T-helper 2 cell treated with Interferon-gamma antibody and Interleukin-4, amounts not matched to agents 5 μg/mL and 100 μg/mL, for 36 hours (primary cell): ENCODE measurements at regions not wholly inside any gene's neighbourhood (a gene's known extent, or its start where the extent isn't known, plus 50 kb on each side); places are given as distances from the start of the nearest gene placed in this dataset.
"Not testable (repeated sequence)": the region's sequence is repeated elsewhere in the genome, so short reads cannot be mapped to it uniquely, and the experiment has no call there.

Experiments used
- DNase-seq: peaks from one replicate; pipeline ENCODE4 v3.0.0; 2021; ENCODE audit warnings: low spot score
- H3K27ac Mint-ChIP-seq: one replicate; pipeline ENCODE4 v1.8.0; 2021; ENCODE audit warnings: mild to moderate bottlenecking, mixed read lengths
- H3K27me3 Mint-ChIP-seq: one replicate; pipeline ENCODE4 v1.8.0; 2021; ENCODE audit warnings: low read depth, mixed read lengths
- H3K36me3 Mint-ChIP-seq: one replicate; pipeline ENCODE4 v1.8.0; 2021; ENCODE audit warnings: low read depth, mixed read lengths
- H3K4me1 Mint-ChIP-seq: one replicate; pipeline ENCODE4 v1.8.0; 2021; ENCODE audit warnings: low read depth, mixed read lengths
- H3K4me3 Mint-ChIP-seq: one replicate; pipeline ENCODE4 v1.8.0; 2022; ENCODE audit warnings: mild to moderate bottlenecking, moderate library complexity, mixed read lengths
- H3K9me3 Mint-ChIP-seq: one replicate; pipeline ENCODE4 v1.8.0; 2021; ENCODE audit warnings: mixed read lengths

DNA sequence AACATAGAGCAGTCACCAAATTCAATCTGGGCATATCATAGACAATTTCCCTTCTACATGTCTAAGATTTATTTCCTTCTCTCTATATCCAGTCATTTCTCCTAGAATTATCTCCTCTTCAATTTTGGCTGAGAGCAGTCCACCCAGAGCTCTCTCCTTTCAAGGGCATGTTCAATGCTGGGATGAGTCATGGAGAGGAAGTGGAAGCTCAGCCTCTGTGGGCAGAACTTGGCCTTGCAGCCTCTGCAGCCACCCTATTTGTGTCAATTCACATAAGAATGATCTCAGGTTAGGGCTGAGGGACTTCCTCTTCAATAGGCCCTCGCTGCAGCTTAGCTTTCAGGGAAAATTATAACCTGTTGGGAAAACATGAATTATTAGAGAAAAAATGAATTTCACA lies 560.8 kb downstream of the POM121L12 start:
- Mint-ChIP-seq H3K27ac (no peak overlapping the region), H3K9me3 (peaks cover 63% of the 10 kb centered on the region), H3K36me3 (no peaks in the 10 kb centered on the region), H3K4me3 (no peak overlapping the region), H3K4me1 (no peaks in the 10 kb centered on the region), H3K27me3 (no peaks in the 10 kb centered on the region)
- DNase-seq: no peak

DNA sequence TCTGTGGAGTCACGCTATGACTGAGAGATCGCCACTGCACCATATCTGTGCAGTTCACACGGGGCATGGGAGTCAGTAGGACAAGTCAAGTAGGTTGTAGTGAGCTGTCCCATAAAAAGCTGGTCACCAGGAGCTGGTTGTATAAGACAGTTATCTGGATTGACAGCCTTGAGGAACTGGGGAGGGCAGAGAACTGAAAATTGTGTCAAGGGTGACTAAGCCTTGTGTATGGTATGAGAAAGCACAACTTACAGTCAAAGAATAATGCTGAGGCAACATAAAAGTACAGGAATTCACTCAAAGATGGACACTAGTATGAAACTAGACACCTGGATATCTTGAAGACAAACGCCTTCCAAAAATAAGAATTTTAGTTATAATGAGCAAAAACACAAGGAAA lies 564.9 kb downstream of the POM121L12 start:
- H3K36me3 Mint-ChIP-seq: no peaks in the 10 kb centered on the region
- no peak overlapping the region for H3K4me3 Mint-ChIP-seq
- peaks cover 47% of the 10 kb centered on the region for H3K9me3 Mint-ChIP-seq
- no peak for DNase-seq
- H3K27me3 Mint-ChIP-seq: no peaks in the 10 kb centered on the region
- no peaks in the 10 kb centered on the region for H3K4me1 Mint-ChIP-seq
- no peak overlapping the region for H3K27ac Mint-ChIP-seq

DNA sequence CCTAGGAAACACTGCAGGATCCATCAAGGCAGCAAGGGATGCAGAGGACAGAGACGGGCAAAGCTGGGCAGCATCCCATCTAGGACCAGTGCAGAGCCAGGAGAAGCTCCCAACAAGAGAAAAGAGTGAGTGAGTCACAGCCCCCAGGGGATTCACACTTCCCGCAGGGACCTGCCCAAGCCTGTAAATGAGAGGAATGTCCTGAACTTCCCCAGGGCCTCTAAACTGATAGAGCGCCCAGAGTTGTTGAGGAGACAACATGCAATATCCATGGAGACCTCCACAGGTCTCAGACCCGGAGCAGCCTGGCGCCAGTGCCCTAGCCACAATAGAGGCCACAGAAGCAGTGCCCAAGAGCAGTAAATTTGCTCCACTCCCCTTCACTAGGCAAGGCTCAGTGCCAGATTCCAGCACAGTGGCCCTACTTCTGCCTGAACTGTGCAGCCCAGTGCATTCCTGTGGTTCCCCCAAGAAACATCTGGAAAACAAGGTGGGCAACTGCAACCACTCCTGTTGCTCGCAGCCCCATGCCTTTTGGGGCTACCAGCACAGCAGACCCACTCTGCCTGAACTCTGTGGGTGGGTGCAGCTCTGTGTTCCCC lies 567.5 kb downstream of the POM121L12 start:
- Mint-ChIP-seq H3K4me3 (no peak overlapping the region), H3K27ac (no peak overlapping the region), H3K4me1 (no peaks in the 10 kb centered on the region), H3K36me3 (no peaks in the 10 kb centered on the region), H3K27me3 (no peaks in the 10 kb centered on the region), H3K9me3 (peaks cover 35% of the 10 kb centered on the region)
- no peak for DNase-seq

DNA sequence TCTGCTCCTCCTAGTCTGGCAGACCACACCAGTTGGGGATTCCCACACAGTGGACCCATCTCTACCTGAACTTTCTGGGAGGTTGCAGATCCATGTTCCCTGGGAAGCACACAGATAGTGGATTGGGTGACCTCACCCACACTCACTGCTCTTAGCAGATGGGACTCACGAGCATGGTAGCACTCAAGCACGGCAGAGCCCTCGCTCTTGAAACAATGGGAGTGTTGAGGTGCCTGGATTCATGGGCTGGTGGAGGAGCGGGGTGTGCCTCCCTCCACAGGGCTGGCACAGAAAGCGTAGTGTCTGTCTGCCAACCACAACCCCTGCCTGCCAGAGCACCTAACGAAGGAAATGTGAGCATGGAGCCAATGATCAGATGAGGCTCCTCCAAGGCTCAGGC lies 568.0 kb downstream of the POM121L12 start:
- DNase-seq: no peak

DNA sequence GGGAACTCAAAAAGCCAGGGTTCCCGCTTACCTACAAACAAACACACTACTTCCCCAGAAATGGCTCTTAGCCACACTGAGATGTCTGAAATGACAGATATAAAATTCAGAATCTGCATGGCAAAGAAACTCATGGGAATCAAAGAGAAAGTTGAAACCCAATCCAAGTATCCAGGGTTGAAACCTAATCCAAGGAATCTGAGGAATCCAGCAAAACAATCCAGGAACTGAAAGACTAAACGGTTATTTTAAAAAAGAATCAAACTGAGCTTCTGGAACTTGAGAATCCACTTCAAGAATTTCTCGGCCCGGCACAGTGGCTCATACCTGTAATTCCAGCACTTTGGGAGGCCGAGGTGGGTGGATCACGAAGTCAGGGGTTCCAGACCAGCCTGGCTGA lies 568.8 kb downstream of the POM121L12 start:
- H3K4me3 Mint-ChIP-seq: no peak overlapping the region
- no peak overlapping the region for H3K27ac Mint-ChIP-seq
- H3K27me3 Mint-ChIP-seq: no peaks in the 10 kb centered on the region
- H3K36me3 Mint-ChIP-seq: no peaks in the 10 kb centered on the region
- peaks cover 30% of the 10 kb centered on the region for H3K9me3 Mint-ChIP-seq
- no peak for DNase-seq
- H3K4me1 Mint-ChIP-seq: no peaks in the 10 kb centered on the region

More for the DNA sequence above, 568.0 kb downstream of the POM121L12 start:
- no peaks in the 10 kb centered on the region for H3K36me3 Mint-ChIP-seq
- H3K27ac Mint-ChIP-seq: no peak overlapping the region
- H3K9me3 Mint-ChIP-seq: peaks cover 30% of the 10 kb centered on the region
- H3K4me1 Mint-ChIP-seq: no peaks in the 10 kb centered on the region
- H3K27me3 Mint-ChIP-seq: no peaks in the 10 kb centered on the region
- H3K4me3 Mint-ChIP-seq: no peak overlapping the region

DNA sequence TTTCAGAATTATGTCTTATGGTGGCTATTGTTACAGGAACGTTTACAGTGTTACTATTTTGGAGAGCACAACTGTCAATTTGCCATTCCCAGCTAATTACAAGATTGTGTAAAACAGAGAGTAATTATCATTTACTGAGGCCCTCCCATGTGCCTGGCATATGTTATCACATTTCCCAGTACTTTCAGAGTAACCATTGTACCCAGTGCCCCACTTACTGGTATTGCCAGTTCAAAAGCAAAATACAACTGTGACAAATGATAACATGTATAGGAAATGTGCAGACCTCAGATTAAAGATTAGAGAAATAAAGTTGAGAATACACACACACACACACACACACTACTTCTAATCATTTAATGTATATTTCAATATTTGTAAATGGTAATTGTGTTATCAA lies 572.5 kb downstream of the POM121L12 start:
- Mint-ChIP-seq H3K36me3 (no peaks in the 10 kb centered on the region), H3K4me3 (no peak overlapping the region), H3K4me1 (no peaks in the 10 kb centered on the region), H3K9me3 (peaks cover 18% of the 10 kb centered on the region), H3K27me3 (no peaks in the 10 kb centered on the region), H3K27ac (no peak overlapping the region)
- no peak for DNase-seq

DNA sequence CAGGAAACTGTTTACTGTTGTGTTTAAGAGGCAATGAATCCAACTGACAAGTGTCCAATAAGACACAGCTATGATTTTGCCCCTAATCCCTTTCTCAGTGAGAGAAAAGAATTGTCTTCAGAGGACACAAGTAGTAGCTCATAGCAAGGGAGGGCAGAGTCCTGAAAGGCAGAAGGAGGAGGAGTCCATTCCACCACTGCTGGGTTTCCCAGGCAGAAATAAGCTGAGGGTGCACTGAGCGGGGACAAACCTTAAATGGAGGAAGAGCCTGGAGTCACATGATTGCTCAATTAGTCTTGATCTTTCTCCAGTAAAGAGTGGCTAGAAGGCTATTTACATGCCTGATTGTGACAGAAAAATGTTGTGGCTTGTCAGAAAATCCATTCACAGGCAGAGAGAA lies 573.8 kb downstream of the POM121L12 start:
- no peak overlapping the region for H3K27ac Mint-ChIP-seq
- H3K4me1 Mint-ChIP-seq: no peaks in the 10 kb centered on the region
- H3K27me3 Mint-ChIP-seq: no peaks in the 10 kb centered on the region
- H3K36me3 Mint-ChIP-seq: no peaks in the 10 kb centered on the region
- peaks cover 22% of the 10 kb centered on the region for H3K9me3 Mint-ChIP-seq
- DNase-seq: no peak
- H3K4me3 Mint-ChIP-seq: no peak overlapping the region

DNA sequence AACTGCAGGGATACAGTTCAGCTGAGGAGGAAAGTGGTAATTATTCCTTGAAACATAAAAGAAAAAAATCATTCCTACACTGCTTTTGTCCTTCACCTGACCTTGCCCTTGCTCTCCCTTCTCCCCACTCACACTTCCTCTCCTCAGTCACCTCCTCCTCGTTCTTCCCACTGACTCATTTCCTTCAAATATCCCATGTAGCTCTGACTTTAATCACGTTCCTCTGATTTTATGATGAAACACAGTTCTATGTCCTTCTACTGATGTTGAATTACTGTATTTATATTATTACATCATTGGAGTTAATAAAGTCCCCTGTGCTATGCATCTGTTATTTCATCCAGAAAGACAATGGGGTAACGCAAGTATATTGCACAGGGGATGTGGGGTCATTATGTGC lies 575.6 kb downstream of the POM121L12 start:
- no peak for DNase-seq

DNA sequence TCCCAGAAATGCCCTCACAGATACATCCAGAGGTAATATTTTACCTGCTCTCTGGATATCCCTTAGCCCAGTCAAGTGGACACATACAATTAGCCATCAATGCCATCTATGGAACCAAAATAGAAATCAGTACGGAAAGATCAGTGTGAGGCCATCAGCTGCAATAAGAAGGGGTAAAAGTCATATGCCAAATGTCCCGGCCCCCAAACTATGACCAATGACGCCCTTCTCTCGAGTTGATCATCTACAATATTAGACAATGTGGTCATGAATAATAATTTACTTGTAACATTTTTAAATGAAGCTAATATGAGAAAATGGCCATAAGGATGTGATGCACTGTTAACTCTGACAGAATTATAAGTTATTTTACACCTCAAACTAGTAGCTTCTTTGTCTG lies 588.9 kb downstream of the POM121L12 start:
- no peaks in the 10 kb centered on the region for H3K27me3 Mint-ChIP-seq
- no peaks in the 10 kb centered on the region for H3K36me3 Mint-ChIP-seq
- H3K4me3 Mint-ChIP-seq: no peak overlapping the region
- DNase-seq: no peak
- no peak overlapping the region for H3K27ac Mint-ChIP-seq
- no peaks in the 10 kb centered on the region for H3K4me1 Mint-ChIP-seq
- H3K9me3 Mint-ChIP-seq: peaks cover 58% of the 10 kb centered on the region

More for the DNA sequence above, 575.6 kb downstream of the POM121L12 start:
- Mint-ChIP-seq H3K4me1 (no peaks in the 10 kb centered on the region), H3K36me3 (no peaks in the 10 kb centered on the region), H3K4me3 (no peak overlapping the region), H3K27me3 (no peaks in the 10 kb centered on the region), H3K27ac (no peak overlapping the region), H3K9me3 (peaks cover 23% of the 10 kb centered on the region)

DNA sequence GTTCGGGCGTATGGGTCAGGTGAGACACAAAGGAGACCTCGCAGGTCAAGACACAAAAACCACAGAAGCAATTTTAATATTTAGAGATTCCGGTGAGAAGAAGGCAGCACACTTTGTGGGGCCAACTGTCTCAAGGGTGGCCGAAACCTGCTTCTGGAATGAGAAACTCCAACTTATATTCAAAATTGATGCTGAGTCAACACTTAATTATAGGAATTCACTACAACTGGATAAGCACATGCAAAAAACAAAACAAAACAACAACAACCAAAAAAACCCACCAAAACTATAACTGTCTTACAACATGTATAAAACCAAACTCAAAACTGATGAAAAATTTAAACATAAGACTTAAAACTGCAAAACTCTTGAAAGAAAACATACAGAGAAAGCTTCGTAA lies 593.3 kb downstream of the POM121L12 start:
- H3K4me1 Mint-ChIP-seq: no peaks in the 10 kb centered on the region
- H3K27ac Mint-ChIP-seq: no peak overlapping the region
- peaks cover 40% of the 10 kb centered on the region for H3K9me3 Mint-ChIP-seq

DNA sequence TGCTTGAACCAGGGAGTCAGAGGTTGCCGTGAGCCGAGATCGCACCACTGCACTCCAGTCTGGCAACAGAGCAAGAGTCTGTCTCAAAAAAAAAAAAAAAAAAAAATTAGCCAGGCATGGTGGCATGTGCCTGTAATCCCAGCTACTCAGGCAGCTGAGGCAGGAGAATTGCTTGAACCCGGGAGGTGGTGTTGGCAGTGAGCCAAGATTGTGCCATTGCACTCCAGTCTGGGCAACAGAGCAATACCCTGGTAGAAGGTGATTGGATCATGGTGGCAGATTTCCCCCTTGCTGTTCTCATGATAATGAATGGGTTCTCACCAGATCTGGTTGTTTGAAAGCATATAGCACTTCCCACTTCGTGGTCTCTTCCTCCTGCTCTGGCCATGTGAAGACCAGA lies 599.8 kb downstream of the POM121L12 start:
- not testable (repeated sequence) for H3K27me3 Mint-ChIP-seq, H3K27ac Mint-ChIP-seq

More for the DNA sequence above, 593.3 kb downstream of the POM121L12 start:
- Mint-ChIP-seq H3K27me3 (no peaks in the 10 kb centered on the region), H3K36me3 (no peaks in the 10 kb centered on the region), H3K4me3 (no peak overlapping the region)
- no peak for DNase-seq

DNA sequence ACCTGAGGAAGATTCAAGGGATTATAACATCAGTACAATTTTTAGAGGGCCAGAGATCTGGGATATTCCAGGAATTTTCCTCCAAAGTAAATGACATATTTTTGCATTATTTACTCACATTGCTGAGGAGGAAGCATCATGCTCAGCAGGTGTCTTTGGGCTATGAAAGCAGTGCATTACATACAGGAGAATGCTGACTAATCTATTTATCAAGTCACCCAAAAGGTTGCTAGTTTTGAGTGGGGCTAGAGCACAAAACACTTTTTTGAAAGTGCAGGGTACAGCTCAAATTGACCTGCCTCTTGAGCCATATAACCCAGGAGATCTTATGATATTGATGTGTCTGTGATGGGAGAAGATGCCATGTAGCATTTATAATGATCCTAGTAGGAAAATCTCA lies 603.1 kb downstream of the POM121L12 start:
- H3K4me1 Mint-ChIP-seq: no peaks in the 10 kb centered on the region
- no peak for DNase-seq
- peaks cover 47% of the 10 kb centered on the region for H3K9me3 Mint-ChIP-seq
- H3K4me3 Mint-ChIP-seq: no peak overlapping the region
- H3K36me3 Mint-ChIP-seq: no peaks in the 10 kb centered on the region
- no peak overlapping the region for H3K27ac Mint-ChIP-seq
- no peaks in the 10 kb centered on the region for H3K27me3 Mint-ChIP-seq

More for the DNA sequence above, 599.8 kb downstream of the POM121L12 start:
- peaks cover 44% of the 10 kb centered on the region for H3K9me3 Mint-ChIP-seq
- DNase-seq, H3K4me3 Mint-ChIP-seq, H3K36me3 Mint-ChIP-seq, H3K4me1 Mint-ChIP-seq: not testable (repeated sequence)

DNA sequence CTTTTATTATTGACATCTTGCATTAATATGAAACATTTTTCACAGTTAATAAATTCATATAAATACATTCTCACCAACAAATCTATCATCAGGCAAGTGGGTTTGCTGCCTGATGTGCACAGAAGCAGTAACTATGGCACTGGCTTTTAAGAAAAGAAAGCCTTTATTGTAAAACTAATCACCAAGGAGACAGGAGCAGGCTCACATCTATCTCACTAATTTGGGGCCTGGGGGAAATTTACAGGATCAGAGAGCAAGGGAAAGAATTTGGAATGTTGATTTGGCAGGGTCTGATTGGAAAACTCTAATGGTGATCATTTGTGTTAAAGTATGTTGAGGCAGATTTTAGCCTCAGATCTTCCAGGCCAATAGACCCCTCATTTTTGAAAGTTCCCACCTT lies 605.7 kb downstream of the POM121L12 start:
- no peaks in the 10 kb centered on the region for H3K36me3 Mint-ChIP-seq
- peaks cover 42% of the 10 kb centered on the region for H3K9me3 Mint-ChIP-seq
- no peak overlapping the region for H3K27ac Mint-ChIP-seq
- no peaks in the 10 kb centered on the region for H3K4me1 Mint-ChIP-seq
- H3K4me3 Mint-ChIP-seq: no peak overlapping the region
- DNase-seq: no peak
- no peaks in the 10 kb centered on the region for H3K27me3 Mint-ChIP-seq

DNA sequence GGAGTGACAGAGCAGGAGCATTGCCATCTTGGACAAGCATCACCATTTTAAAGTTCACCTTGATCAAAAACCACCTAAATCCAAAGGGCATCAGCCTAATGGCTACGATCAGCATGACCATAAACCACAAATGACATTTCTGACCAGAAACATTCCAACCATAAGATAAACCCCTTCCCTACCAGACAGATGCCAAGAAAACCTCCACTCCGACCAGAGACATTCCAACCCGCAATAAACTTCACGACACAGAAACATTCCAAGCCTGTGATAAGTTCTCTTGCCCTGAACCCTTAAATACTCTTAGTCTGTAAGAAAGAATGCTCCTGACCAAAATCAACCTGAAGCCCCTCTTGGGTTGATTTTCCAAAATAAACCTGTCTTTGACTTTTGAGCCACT lies 606.9 kb downstream of the POM121L12 start:
- Mint-ChIP-seq H3K4me1 (no peaks in the 10 kb centered on the region), H3K27ac (no peak overlapping the region), H3K27me3 (no peaks in the 10 kb centered on the region), H3K9me3 (peaks cover 42% of the 10 kb centered on the region), H3K4me3 (no peak overlapping the region), H3K36me3 (no peaks in the 10 kb centered on the region)
- no peak for DNase-seq

DNA sequence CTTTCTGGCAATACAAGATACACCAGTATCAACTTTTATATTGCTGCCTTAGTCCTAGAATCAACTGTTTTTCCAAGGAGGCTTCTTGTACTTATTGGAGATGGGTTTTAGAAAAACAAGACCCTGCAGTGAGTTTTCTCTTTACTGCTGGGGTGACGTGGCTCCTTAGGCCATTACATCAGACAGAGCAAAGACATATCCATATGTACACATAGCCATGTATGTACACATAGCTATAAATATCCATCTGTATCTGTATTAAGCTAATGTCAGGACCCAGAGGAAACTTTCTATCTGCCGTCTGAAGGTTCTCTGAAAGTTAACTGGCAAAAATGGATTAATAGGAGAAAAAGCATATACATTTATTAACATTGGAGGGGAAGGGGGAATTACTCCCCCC lies 607.4 kb downstream of the POM121L12 start:
- H3K36me3 Mint-ChIP-seq: no peaks in the 10 kb centered on the region
- H3K9me3 Mint-ChIP-seq: peaks cover 39% of the 10 kb centered on the region
- H3K4me3 Mint-ChIP-seq: no peak overlapping the region
- DNase-seq: no peak
- H3K27ac Mint-ChIP-seq: no peak overlapping the region
- no peaks in the 10 kb centered on the region for H3K27me3 Mint-ChIP-seq
- no peaks in the 10 kb centered on the region for H3K4me1 Mint-ChIP-seq
